HepG2 (cell line): ENCODE measurements at regions not wholly inside any gene's neighbourhood (a gene's known extent, or its start where the extent isn't known, plus 50 kb on each side); places are given as distances from the start of the nearest gene placed in this dataset.

Experiments
- ATAC-seq: fragments of 200-7000 bp; cut with Tn5 transposase; 3 replicates; pipeline ENCODE4 v1.9.1; 2020; ENCODE audit warnings: mild to moderate bottlenecking, moderate library complexity
- BruUV-seq: library from RNA; stranded (reverse); fragments of 400-500 nt; replicated peaks from 2 replicates; lab custom pipeline; 2021; lab: Mats Ljungman, UMichigan
- CTCF ChIA-PET: fragments of 300-600 bp; formaldehyde crosslinking; extraction: SDS; loops from one replicate; lab custom pipeline; 2021; ENCODE audit warnings: low total read pairs, inconsistent platforms, low intra/inter-chr PET ratio; lab: Yijun Ruan, JAX
- POLR2A ChIA-PET: fragments of 350-600 bp; sonication (Branson Sonifier 250); formaldehyde crosslinking; loops from one replicate; lab custom pipeline; 2020; ENCODE audit warnings: antibody characterized with exemption, inconsistent platforms; lab: Yijun Ruan, JAX
- DNase-seq: peaks from one replicate; pipeline ENCODE4 v3.0.0-alpha.2; 2015; ENCODE audit warnings: low spot score
- FAIRE-seq: peaks from 3 replicates; lab custom pipeline; 2011; peaks lifted over from hg19 to GRCh38; lab: Jason Lieb, UNC
- H2AFZ ChIP-seq: one replicate; pipeline ENCODE4 v1.6.1; 2011; ENCODE audit warnings: low read length, inconsistent platforms
- H3K27ac ChIP-seq: fragments of 300-600 bp; 3 replicates; pipeline ENCODE4 v1.8.0; 2011; ENCODE audit warnings: mixed run types, mild to moderate bottlenecking, mixed read lengths, low read length, inconsistent platforms; ENCODE audit not compliant: insufficient read depth; ENCODE audit errors: extremely low read length
- H3K27me3 ChIP-seq, 2 experiments: fragments of 200-600 bp in 1 of 2; 2 replicates in 1 of 2; 3 replicates in 1 of 2; pipeline versions ENCODE4 v1.6.0 to v1.8.0; 2011; ENCODE audit warnings: low read length in 2 of 2, mild to moderate bottlenecking in 2 of 2, moderate library complexity in 2 of 2, inconsistent platforms in 1 of 2; ENCODE audit not compliant: insufficient read depth in 2 of 2, control insufficient read depth in 1 of 2
- H3K36me3 ChIP-seq, 2 experiments: fragments of 200-600 bp in 1 of 2; replicated peaks in 1 of 2; 2 replicates in 1 of 2; 3 replicates in 1 of 2; pipeline versions ENCODE4 v1.5.1 to v1.8.0; 2011; ENCODE audit warnings: low read length in 2 of 2, inconsistent platforms in 1 of 2; ENCODE audit not compliant: insufficient read depth in 2 of 2, control insufficient read depth in 1 of 2
- H3K4me1 ChIP-seq: 2 replicates; pipeline ENCODE4 v1.5.1; 2012; ENCODE audit warnings: low read length, inconsistent platforms; ENCODE audit not compliant: insufficient read depth
- H3K4me2 ChIP-seq: 2 replicates; pipeline ENCODE4 v1.6.0; 2011; ENCODE audit warnings: low read depth, low read length, inconsistent platforms
- H3K4me3 ChIP-seq, 3 experiments: fragments of 200-600 bp in 1 of 3; sonication (generic), shearing (Covaris generic) in 1 of 3; replicated peaks in 1 of 3; 2 replicates each; pipeline ENCODE4 v1.5.1; 2011 to 2016; ENCODE audit warnings: low read length in 3 of 3, inconsistent platforms in 2 of 3, low read depth in 2 of 3, mild to moderate bottlenecking in 2 of 3, control low read depth in 1 of 3, mixed read lengths in 1 of 3; ENCODE audit not compliant: insufficient read depth in 1 of 3
- H3K79me2 ChIP-seq: one replicate; pipeline ENCODE4 v1.6.1; 2011; ENCODE audit warnings: low read length, inconsistent platforms; ENCODE audit not compliant: insufficient read depth
- H3K9ac ChIP-seq: 2 replicates; pipeline ENCODE4 v1.6.0; 2011; ENCODE audit warnings: mild to moderate bottlenecking, low read depth, low read length, inconsistent platforms; ENCODE audit not compliant: insufficient read depth
- H3K9me3 ChIP-seq: 2 replicates; pipeline ENCODE4 v1.5.1; 2012; ENCODE audit warnings: mild to moderate bottlenecking, low read length
- H4K20me1 ChIP-seq: 2 replicates; pipeline ENCODE4 v1.6.0; 2011; ENCODE audit warnings: inconsistent platforms, mild to moderate bottlenecking, low read length, moderate library complexity; ENCODE audit not compliant: insufficient read depth
- FLYWCH1 ChIP-seq: sonication (generic); formaldehyde crosslinking; IDR thresholded peaks from 2 replicates; pipeline ENCODE4 v1.8.1; 2023; ENCODE audit warnings: mild to moderate bottlenecking, missing genetic modification reagents
- HMGA1 ChIP-seq: sonication (generic); formaldehyde crosslinking; conservative IDR thresholded peaks from 2 replicates; pipeline ENCODE4 v1.4.0; 2020; ENCODE audit warnings: missing genetic modification reagents
- KDM3A ChIP-seq: IDR thresholded peaks from 2 replicates; pipeline ENCODE4 v1.6.1; 2018; ENCODE audit warnings: low read depth, missing compliant biosample characterization
- PRMT3 ChIP-seq: sonication (generic); formaldehyde crosslinking; IDR thresholded peaks from 2 replicates; pipeline ENCODE4 v1.8.1; 2022; ENCODE audit warnings: low read depth, mild to moderate bottlenecking, moderate library complexity, missing genetic modification reagents, borderline replicate concordance
- RFXANK ChIP-seq: IDR thresholded peaks from 2 replicates; pipeline ENCODE4 v1.6.1; 2016
- SATB2 ChIP-seq: sonication (generic); formaldehyde crosslinking; IDR thresholded peaks from 2 replicates; pipeline ENCODE4 v1.5.0; 2020; ENCODE audit warnings: missing genetic modification reagents
- SRSF1 ChIP-seq: fragments of 200-400 bp; formaldehyde crosslinking; optimal IDR thresholded peaks from 2 replicates; pipeline ENCODE3; 2017; ENCODE audit warnings: mild to moderate bottlenecking, low read depth, low read length, moderate library complexity
- TOE1 ChIP-seq: sonication (generic); formaldehyde crosslinking; IDR thresholded peaks from 2 replicates; pipeline ENCODE4 v1.4.0; 2020; ENCODE audit warnings: mild to moderate bottlenecking, missing genetic modification reagents
- TOPORS ChIP-seq: sonication (generic); formaldehyde crosslinking; IDR thresholded peaks from 2 replicates; pipeline ENCODE4 v1.8.0; 2023; ENCODE audit warnings: mild to moderate bottlenecking, missing genetic modification reagents
- ZFP41 ChIP-seq: sonication (generic); formaldehyde crosslinking; IDR thresholded peaks from 2 replicates; pipeline ENCODE4 v1.4.0; 2020; ENCODE audit warnings: mild to moderate bottlenecking, missing genetic modification reagents, borderline replicate concordance
- ZNF713 ChIP-seq: sonication (generic); formaldehyde crosslinking; IDR thresholded peaks from 2 replicates; pipeline ENCODE4 v1.4.0; 2020; ENCODE audit warnings: mild to moderate bottlenecking, missing genetic modification reagents
- ZNF772 ChIP-seq: sonication (generic); formaldehyde crosslinking; IDR thresholded peaks from 2 replicates; pipeline ENCODE4 v1.5.0; 2020; ENCODE audit warnings: mild to moderate bottlenecking, missing genetic modification reagents
- WGBS: methylation state at CpG from one replicate; pipeline ENCODE4 v1.1.6; 2017; ENCODE audit warnings: low lambda C conversion rate; 5-methylcytosine and 5-hydroxymethylcytosine counted together
- in situ Hi-C: cut with HindIII; loops from 2 replicates; pipeline ENCODE4 v1.10.0; 2017; ENCODE audit warnings: low pct_unique_long_range_greater_than_20kb; ENCODE audit not compliant: extremely low pct_ligation_motif_present
- intact Hi-C: fragments of 100-400 bp; cut with micrococcal nuclease; formaldehyde crosslinking; loops from one replicate; pipeline ENCODE4 v1.10.0; 2022; ENCODE audit not compliant: unreplicated experiment
- TF ChIP-seq, protein P1 (sequence below): sonication (generic); formaldehyde crosslinking; IDR thresholded peaks from 2 replicates; pipeline ENCODE4 v1.5.1; 2020; ENCODE audit warnings: missing genetic modification reagents, mild to moderate bottlenecking, borderline replicate concordance
- TF ChIP-seq, protein P2 (sequence below): IDR thresholded peaks from 2 replicates; pipeline ENCODE4 v1.4.0; 2020; ENCODE audit warnings: mild to moderate bottlenecking, missing genetic modification reagents
- TF ChIP-seq, protein P3 (sequence below): sonication (generic); formaldehyde crosslinking; IDR thresholded peaks from 2 replicates; pipeline ENCODE4 v1.4.0; 2020; ENCODE audit warnings: mild to moderate bottlenecking, missing genetic modification reagents

DNA sequence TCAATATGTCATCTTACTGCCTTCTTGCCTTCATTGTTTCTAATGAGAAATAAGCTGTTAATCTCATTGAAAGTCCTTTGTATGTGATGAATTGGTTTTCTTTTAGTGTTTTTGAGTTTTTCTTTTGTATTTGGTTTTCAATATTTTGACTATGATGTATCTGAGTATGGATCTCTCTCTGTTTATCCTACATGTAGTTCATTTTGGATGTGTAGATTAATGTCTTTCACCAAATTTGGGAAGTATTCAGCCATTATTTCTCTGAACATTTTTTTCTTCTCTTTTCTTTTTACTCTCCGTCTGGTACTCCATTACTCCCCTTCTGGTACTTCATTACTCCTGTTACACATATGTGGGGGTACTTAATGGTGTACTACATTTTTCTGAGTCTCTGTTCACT lies 103.3 kb upstream of the ADRA1D start:
- Histone ChIP-seq H3K4me1 (no peaks in the 10 kb centered on the region), H2AFZ (no peak overlapping the region), H3K9me3 (no peaks in the 10 kb centered on the region), H3K4me2 (no peak overlapping the region), H3K36me3 (no peaks in the 10 kb centered on the region), H3K9ac (no peak overlapping the region), H3K4me3 (no peak overlapping the region), H3K27ac (no peak overlapping the region), H4K20me1 (no peaks in the 10 kb centered on the region), H3K79me2 (no peaks in the 10 kb centered on the region), H3K27me3 (no peaks in the 10 kb centered on the region)
- in situ Hi-C loops (no loop called here), intact Hi-C loops (no loop called here)
- TF ChIP-seq PRMT3 (CRISPR knock-in tag) (no peak), SRSF1 (no peak), ZFP41 (CRISPR knock-in tag) (no peak), FLYWCH1 (CRISPR knock-in tag) (no peak), ZNF772 (CRISPR knock-in tag) (no peak), SATB2 (CRISPR knock-in tag) (no peak), KDM3A (CRISPR knock-in tag) (no peak), TOPORS (CRISPR knock-in tag) (no peak), TOE1 (no peak), RFXANK (CRISPR knock-in tag) (no peak), ZNF713 (CRISPR knock-in tag) (no peak), HMGA1 (CRISPR knock-in tag) (no peak)
- TF ChIP-seq, protein P1, sequence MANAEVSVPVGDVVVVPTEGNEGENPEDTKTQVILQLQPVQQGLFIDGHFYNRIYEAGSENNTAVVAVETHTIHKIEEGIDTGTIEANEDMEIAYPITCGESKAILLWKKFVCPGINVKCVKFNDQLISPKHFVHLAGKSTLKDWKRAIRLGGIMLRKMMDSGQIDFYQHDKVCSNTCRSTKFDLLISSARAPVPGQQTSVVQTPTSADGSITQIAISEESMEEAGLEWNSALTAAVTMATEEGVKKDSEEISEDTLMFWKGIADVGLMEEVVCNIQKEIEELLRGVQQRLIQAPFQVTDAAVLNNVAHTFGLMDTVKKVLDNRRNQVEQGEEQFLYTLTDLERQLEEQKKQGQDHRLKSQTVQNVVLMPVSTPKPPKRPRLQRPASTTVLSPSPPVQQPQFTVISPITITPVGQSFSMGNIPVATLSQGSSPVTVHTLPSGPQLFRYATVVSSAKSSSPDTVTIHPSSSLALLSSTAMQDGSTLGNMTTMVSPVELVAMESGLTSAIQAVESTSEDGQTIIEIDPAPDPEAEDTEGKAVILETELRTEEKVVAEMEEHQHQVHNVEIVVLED (CRISPR knock-in tag): no peak
- TF ChIP-seq, protein P2, sequence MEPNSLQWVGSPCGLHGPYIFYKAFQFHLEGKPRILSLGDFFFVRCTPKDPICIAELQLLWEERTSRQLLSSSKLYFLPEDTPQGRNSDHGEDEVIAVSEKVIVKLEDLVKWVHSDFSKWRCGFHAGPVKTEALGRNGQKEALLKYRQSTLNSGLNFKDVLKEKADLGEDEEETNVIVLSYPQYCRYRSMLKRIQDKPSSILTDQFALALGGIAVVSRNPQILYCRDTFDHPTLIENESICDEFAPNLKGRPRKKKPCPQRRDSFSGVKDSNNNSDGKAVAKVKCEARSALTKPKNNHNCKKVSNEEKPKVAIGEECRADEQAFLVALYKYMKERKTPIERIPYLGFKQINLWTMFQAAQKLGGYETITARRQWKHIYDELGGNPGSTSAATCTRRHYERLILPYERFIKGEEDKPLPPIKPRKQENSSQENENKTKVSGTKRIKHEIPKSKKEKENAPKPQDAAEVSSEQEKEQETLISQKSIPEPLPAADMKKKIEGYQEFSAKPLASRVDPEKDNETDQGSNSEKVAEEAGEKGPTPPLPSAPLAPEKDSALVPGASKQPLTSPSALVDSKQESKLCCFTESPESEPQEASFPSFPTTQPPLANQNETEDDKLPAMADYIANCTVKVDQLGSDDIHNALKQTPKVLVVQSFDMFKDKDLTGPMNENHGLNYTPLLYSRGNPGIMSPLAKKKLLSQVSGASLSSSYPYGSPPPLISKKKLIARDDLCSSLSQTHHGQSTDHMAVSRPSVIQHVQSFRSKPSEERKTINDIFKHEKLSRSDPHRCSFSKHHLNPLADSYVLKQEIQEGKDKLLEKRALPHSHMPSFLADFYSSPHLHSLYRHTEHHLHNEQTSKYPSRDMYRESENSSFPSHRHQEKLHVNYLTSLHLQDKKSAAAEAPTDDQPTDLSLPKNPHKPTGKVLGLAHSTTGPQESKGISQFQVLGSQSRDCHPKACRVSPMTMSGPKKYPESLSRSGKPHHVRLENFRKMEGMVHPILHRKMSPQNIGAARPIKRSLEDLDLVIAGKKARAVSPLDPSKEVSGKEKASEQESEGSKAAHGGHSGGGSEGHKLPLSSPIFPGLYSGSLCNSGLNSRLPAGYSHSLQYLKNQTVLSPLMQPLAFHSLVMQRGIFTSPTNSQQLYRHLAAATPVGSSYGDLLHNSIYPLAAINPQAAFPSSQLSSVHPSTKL (CRISPR knock-in tag): no peak
- TF ChIP-seq, protein P3, sequence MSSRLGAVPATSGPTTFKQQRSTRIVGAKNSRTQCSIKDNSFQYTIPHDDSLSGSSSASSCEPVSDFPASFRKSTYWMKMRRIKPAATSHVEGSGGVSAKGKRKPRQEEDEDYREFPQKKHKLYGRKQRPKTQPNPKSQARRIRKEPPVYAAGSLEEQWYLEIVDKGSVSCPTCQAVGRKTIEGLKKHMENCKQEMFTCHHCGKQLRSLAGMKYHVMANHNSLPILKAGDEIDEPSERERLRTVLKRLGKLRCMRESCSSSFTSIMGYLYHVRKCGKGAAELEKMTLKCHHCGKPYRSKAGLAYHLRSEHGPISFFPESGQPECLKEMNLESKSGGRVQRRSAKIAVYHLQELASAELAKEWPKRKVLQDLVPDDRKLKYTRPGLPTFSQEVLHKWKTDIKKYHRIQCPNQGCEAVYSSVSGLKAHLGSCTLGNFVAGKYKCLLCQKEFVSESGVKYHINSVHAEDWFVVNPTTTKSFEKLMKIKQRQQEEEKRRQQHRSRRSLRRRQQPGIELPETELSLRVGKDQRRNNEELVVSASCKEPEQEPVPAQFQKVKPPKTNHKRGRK: no peak
- FAIRE-seq (no peak), ATAC-seq (no peak), DNase-seq (no peak)
- no TSS peak for BruUV-seq
- 46% methylated on average over 1 of the region's 1 CpG for WGBS
- POLR2A ChIA-PET: no interaction called here
- CTCF ChIA-PET: no interaction called here
